IMR-90 (cell line): ENCODE measurements at regions not wholly inside any gene's neighbourhood (a gene's known extent, or its start where the extent isn't known, plus 50 kb on each side); places are given as distances from the start of the nearest gene placed in this dataset.

Experiments used
- ATAC-seq: fragments of 200-7000 bp; cut with Tn5 transposase; 2 replicates; pipeline ENCODE4 v1.9.1; 2020; ENCODE audit warnings: low read depth, mild to moderate bottlenecking, moderate library complexity
- BruUV-seq: library from RNA; stranded (reverse); fragments of 400-500 nt; replicated peaks from 2 replicates; lab custom pipeline; 2021; lab: Mats Ljungman, UMichigan
- CTCF ChIA-PET: fragments of 300-600 bp; formaldehyde crosslinking; extraction: SDS; loops from one replicate; lab custom pipeline; 2021; ENCODE audit warnings: antibody characterized with exemption; lab: Yijun Ruan, JAX
- POLR2A ChIA-PET: fragments of 300-600 bp; sonication (Branson Sonifier 250); formaldehyde crosslinking; loops from one replicate; lab custom pipeline; 2022; ENCODE audit warnings: antibody characterized with exemption; ENCODE audit not compliant: unreplicated experiment; lab: Charles Lee
- DNase-seq: peaks from one replicate; pipeline ENCODE4 v3.0.0; 2013
- H2AFZ ChIP-seq: replicated peaks from 2 replicates; pipeline ENCODE3; 2013; ENCODE audit warnings: low read length, mild to moderate bottlenecking; ENCODE audit not compliant: poor library complexity
- H2AK5ac ChIP-seq: 2 replicates; pipeline ENCODE4 v1.6.1; 2013; ENCODE audit warnings: low read depth, low read length, inconsistent platforms
- H2AK9ac ChIP-seq: replicated peaks from 2 replicates; pipeline ENCODE3; 2013; ENCODE audit warnings: mild to moderate bottlenecking, low read depth, low read length, moderate library complexity; ENCODE audit not compliant: poor library complexity
- H2BK120ac ChIP-seq: 2 replicates; pipeline ENCODE4 v1.6.1; 2013; ENCODE audit warnings: low read depth, low read length, inconsistent platforms
- H2BK15ac ChIP-seq: 3 replicates; pipeline ENCODE4 v1.6.1; 2013; ENCODE audit warnings: low read depth, low read length, inconsistent platforms
- H2BK20ac ChIP-seq: 2 replicates; pipeline ENCODE4 v1.6.1; 2013; ENCODE audit warnings: low read depth, mild to moderate bottlenecking, inconsistent platforms, low read length, moderate library complexity
- H2BK5ac ChIP-seq: 2 replicates; pipeline ENCODE4 v1.6.1; 2013; ENCODE audit warnings: mild to moderate bottlenecking, low read depth, low read length, inconsistent platforms; ENCODE audit not compliant: poor library complexity, severe bottlenecking
- H3K14ac ChIP-seq: replicated peaks from 2 replicates; pipeline ENCODE4 v1.6.1; 2013; ENCODE audit warnings: low read depth, low read length, inconsistent platforms
- H3K18ac ChIP-seq: 2 replicates; pipeline ENCODE4 v1.6.1; 2013; ENCODE audit warnings: low read depth, low read length, control low read depth
- H3K23ac ChIP-seq: 2 replicates; pipeline ENCODE4 v1.6.1; 2013; ENCODE audit warnings: low read depth, low read length, inconsistent platforms
- H3K27ac ChIP-seq: 2 replicates; pipeline ENCODE4 v1.5.1; 2013; ENCODE audit warnings: mild to moderate bottlenecking, control low read depth, low read length; ENCODE audit not compliant: insufficient read depth
- H3K27me3 ChIP-seq: 2 replicates; pipeline ENCODE4 v1.6.1; 2013; ENCODE audit warnings: low read length; ENCODE audit not compliant: control insufficient read depth, insufficient read depth
- H3K36me3 ChIP-seq: 2 replicates; pipeline ENCODE4 v1.6.1; 2013; ENCODE audit warnings: low read length, mixed read lengths; ENCODE audit not compliant: control insufficient read depth, insufficient read depth
- H3K4ac ChIP-seq: 2 replicates; pipeline ENCODE4 v1.6.1; 2013; ENCODE audit warnings: low read depth, low read length, inconsistent platforms
- H3K4me1 ChIP-seq: 2 replicates; pipeline ENCODE4 v1.6.1; 2013; ENCODE audit warnings: low read length, mixed read lengths; ENCODE audit not compliant: control insufficient read depth, insufficient read depth
- H3K4me2 ChIP-seq: 2 replicates; pipeline ENCODE4 v1.6.1; 2013; ENCODE audit warnings: low read depth, mild to moderate bottlenecking, control low read depth, low read length, moderate library complexity
- H3K4me3 ChIP-seq: 2 replicates; pipeline ENCODE4 v1.5.1; 2013; ENCODE audit warnings: low read depth, mild to moderate bottlenecking, control low read depth, low read length, moderate library complexity; ENCODE audit not compliant: insufficient read depth
- H3K56ac ChIP-seq: 2 replicates; pipeline ENCODE4 v1.6.1; 2013; ENCODE audit warnings: low read length, inconsistent platforms; ENCODE audit not compliant: insufficient read depth; ENCODE audit errors: extremely low read depth
- H3K79me1 ChIP-seq, 2 experiments: 2 replicates each; pipeline ENCODE4 v1.6.1; 2013; ENCODE audit warnings: low read length in 2 of 2, inconsistent platforms in 1 of 2, low read depth in 1 of 2
- H3K9ac ChIP-seq: 2 replicates; pipeline ENCODE4 v1.6.1; 2013; ENCODE audit warnings: low read depth, low read length, control low read depth
- H3K9me1 ChIP-seq: 2 replicates; pipeline ENCODE4 v1.6.1; 2013; ENCODE audit warnings: low read length, inconsistent platforms; ENCODE audit not compliant: insufficient read depth
- H3K9me3 ChIP-seq: 2 replicates; pipeline ENCODE4 v1.6.1; 2013; ENCODE audit warnings: low read length; ENCODE audit not compliant: control insufficient read depth, insufficient read depth
- H4K20me1 ChIP-seq: 2 replicates; pipeline ENCODE4 v1.6.1; 2013; ENCODE audit warnings: low read length, inconsistent platforms; ENCODE audit not compliant: insufficient read depth
- H4K5ac ChIP-seq: 2 replicates; pipeline ENCODE4 v1.6.1; 2013; ENCODE audit warnings: mild to moderate bottlenecking, low read depth, low read length, control low read depth
- H4K8ac ChIP-seq, 2 experiments: 2 replicates each; pipeline ENCODE4 v1.6.1; 2013; ENCODE audit warnings: low read depth in 2 of 2, low read length in 2 of 2, control low read depth in 1 of 2, inconsistent platforms in 1 of 2
- H4K91ac ChIP-seq: 2 replicates; pipeline ENCODE4 v1.6.1; 2013; ENCODE audit warnings: low read depth, low read length, inconsistent platforms; ENCODE audit not compliant: insufficient read depth
- CTCF ChIP-seq: conservative IDR thresholded peaks from 2 replicates; pipeline ENCODE4 v1.5.1; 2012; ENCODE audit warnings: mild to moderate bottlenecking, low read depth, low read length, improper control_type of control experiment
- ELK1 ChIP-seq: fragments of 150-350 bp; IDR thresholded peaks from 2 replicates; pipeline ENCODE4 v1.6.1; 2016; ENCODE audit warnings: low read depth, mild to moderate bottlenecking, low read length, moderate library complexity, borderline replicate concordance
- MAZ ChIP-seq: IDR thresholded peaks from 2 replicates; pipeline ENCODE4 v1.6.1; 2012; ENCODE audit warnings: low read depth, mild to moderate bottlenecking, low read length, improper control_type of control experiment, moderate library complexity, borderline replicate concordance
- MXI1 ChIP-seq: IDR thresholded peaks from 2 replicates; pipeline ENCODE4 v1.6.1; 2012; ENCODE audit warnings: low read depth, mild to moderate bottlenecking, low read length, moderate library complexity, borderline replicate concordance
- RAD21 ChIP-seq: IDR thresholded peaks from 2 replicates; pipeline ENCODE4 v1.6.1; 2012; ENCODE audit warnings: low read length, improper control_type of control experiment
- RCOR1 ChIP-seq: IDR thresholded peaks from 2 replicates; pipeline ENCODE4 v1.6.1; 2012; ENCODE audit warnings: mild to moderate bottlenecking, low read length, improper control_type of control experiment; ENCODE audit not compliant: insufficient replicate concordance
- RFX5 ChIP-seq: IDR thresholded peaks from 2 replicates; pipeline ENCODE4 v1.8.0; 2012; ENCODE audit warnings: low read depth, mild to moderate bottlenecking, low read length, moderate library complexity
- USF2 ChIP-seq: fragments of 150-350 bp; IDR thresholded peaks from 2 replicates; pipeline ENCODE4 v1.6.1; 2017; ENCODE audit warnings: mild to moderate bottlenecking, antibody characterized with exemption, low read length, low read depth
- WGBS, 2 experiments: methylation state at CpG; one replicate each; pipeline versions ENCODE4 v1.1.5 to v1.1.7; 2013; ENCODE audit warnings: missing lambda C conversion rate in 2 of 2; ENCODE audit not compliant: insufficient read length in 1 of 2; ENCODE audit errors: extremely low coverage in 2 of 2; 5-methylcytosine and 5-hydroxymethylcytosine counted together
- dilution Hi-C: fragments of 300-500 bp; cut with HindIII; formaldehyde crosslinking; loops from one replicate; pipeline ENCODE4 v1.14.3; 2018; ENCODE audit warnings: low sequenced_read_pairs; ENCODE audit not compliant: unreplicated experiment
- in situ Hi-C: fragments of 300-500 bp; cut with MboI; formaldehyde crosslinking; loops from 3 replicates; pipeline ENCODE4 v1.14.3; 2019; ENCODE audit warnings: low sequenced_read_pairs, inconsistent platforms, mixed read lengths
- intact Hi-C: fragments of 100-400 bp; cut with micrococcal nuclease; formaldehyde crosslinking; loops from 2 replicates; pipeline ENCODE4 v1.10.0; 2022

GRCh38 chr2:210961249-210961648 lies 404.9 kb downstream of the CPS1 start:
- H4K8ac ChIP-seq = no peak overlapping the region
- H2BK120ac ChIP-seq = no peak overlapping the region
- no peaks in the 10 kb centered on the region for H3K27me3 ChIP-seq
- no peak overlapping the region for H3K4me3 ChIP-seq
- H2BK20ac ChIP-seq = no peak overlapping the region
- H2AFZ ChIP-seq = no peak overlapping the region
- H3K56ac ChIP-seq = no peak overlapping the region
- no peak overlapping the region for H4K91ac ChIP-seq
- ChIA-PET CTCF (no interaction called here), POLR2A (no interaction called here)
- H4K5ac ChIP-seq = no peak overlapping the region
- no peak overlapping the region for H2BK15ac ChIP-seq
- BruUV-seq = no TSS peak
- no peak for TF ChIP-seq RFX5
- TF ChIP-seq MXI1 = no peak
- TF ChIP-seq RAD21 = no peak
- no peak for TF ChIP-seq ELK1
- TF ChIP-seq CTCF = no peak
- TF ChIP-seq MAZ = no peak
- no peak for TF ChIP-seq RCOR1
- no peak for TF ChIP-seq USF2
- H3K79me1 ChIP-seq = no peaks in the 10 kb centered on the region
- intact Hi-C loops = no loop called here
- no peak overlapping the region for H2AK5ac ChIP-seq
- H3K9me3 ChIP-seq = no peaks in the 10 kb centered on the region; the same call in 1 of the 2 replicates
- ATAC-seq (no peak), DNase-seq (no peak)
- H3K18ac ChIP-seq = no peak overlapping the region
- H3K4me1 ChIP-seq = no peaks in the 10 kb centered on the region
- H3K14ac ChIP-seq = no peak overlapping the region
- no peak overlapping the region for H2AK9ac ChIP-seq
- H4K20me1 ChIP-seq = no peaks in the 10 kb centered on the region
- no peak overlapping the region for H3K4ac ChIP-seq
- no peak overlapping the region for H3K9ac ChIP-seq
- WGBS, 2 experiments = no CpG with 5 or more reads among the region's 2 CpGs
- in situ Hi-C loops = no loop called here
- dilution Hi-C loops = no loop called here
- no peak overlapping the region for H3K4me2 ChIP-seq
- no peak overlapping the region for H3K23ac ChIP-seq
- no peaks in the 10 kb centered on the region for H3K9me1 ChIP-seq
- H3K36me3 ChIP-seq = no peaks in the 10 kb centered on the region
- H2BK5ac ChIP-seq = no peak overlapping the region
- H3K27ac ChIP-seq = no peak overlapping the region
